GM23338 (cell line): ENCODE measurements at regions not wholly inside any gene's neighbourhood (a gene's known extent, or its start where the extent isn't known, plus 50 kb on each side); places are given as distances from the start of the nearest gene placed in this dataset.

Source experiments
- ATAC-seq: fragments of 200-7000 bp; cut with Tn5 transposase; 3 replicates; pipeline ENCODE4 v1.9.1; 2020
- DNase-seq: peaks from one replicate; pipeline ENCODE4 v3.0.0-alpha.2; 2015; ENCODE audit warnings: low spot score
- H2AFZ ChIP-seq: fragments of 200-600 bp; sonication (generic); 2 replicates; pipeline ENCODE4 v1.8.0; 2016; ENCODE audit warnings: antibody characterized with exemption, mild to moderate bottlenecking, moderate library complexity
- H3F3A ChIP-seq: fragments of 200-600 bp; sonication (generic); replicated peaks from 2 replicates; pipeline ENCODE4 v1.8.0; 2017; ENCODE audit warnings: antibody characterized with exemption, mixed run types, low read depth
- H3K27ac ChIP-seq: fragments of 200-600 bp; sonication (generic); 2 replicates; pipeline ENCODE4 v1.6.1; 2016; ENCODE audit warnings: low read depth
- H3K27me3 ChIP-seq: fragments of 200-600 bp; sonication (generic); 2 replicates; pipeline ENCODE4 v1.8.0; 2016; ENCODE audit warnings: mild to moderate bottlenecking, mixed run types, moderate library complexity; ENCODE audit not compliant: insufficient read depth
- H3K36me3 ChIP-seq: fragments of 200-600 bp; sonication (generic); 2 replicates; pipeline ENCODE4 v1.8.0; 2016; ENCODE audit warnings: mild to moderate bottlenecking; ENCODE audit not compliant: insufficient read depth
- H3K4me1 ChIP-seq: fragments of 200-600 bp; sonication (generic); 2 replicates; pipeline ENCODE4 v1.8.0; 2016; ENCODE audit warnings: mild to moderate bottlenecking, moderate library complexity; ENCODE audit not compliant: insufficient read depth
- H3K4me2 ChIP-seq: fragments of 200-600 bp; sonication (generic); 2 replicates; pipeline ENCODE4 v1.7.1; 2017; ENCODE audit warnings: mixed run types
- H3K4me3 ChIP-seq: fragments of 200-600 bp; sonication (generic); 2 replicates; pipeline ENCODE4 v1.6.1; 2016; ENCODE audit warnings: mixed run types
- H3K79me2 ChIP-seq: fragments of 200-600 bp; sonication (generic); replicated peaks from 2 replicates; pipeline ENCODE4 v1.8.0; 2017; ENCODE audit warnings: mild to moderate bottlenecking; ENCODE audit not compliant: insufficient read depth
- H3K9me2 ChIP-seq: fragments of 200-600 bp; sonication (generic); 2 replicates; pipeline ENCODE4 v1.8.0; 2017; ENCODE audit not compliant: insufficient read depth
- H4K20me1 ChIP-seq: fragments of 200-600 bp; sonication (generic); replicated peaks from 2 replicates; pipeline ENCODE4 v1.8.0; 2017; ENCODE audit warnings: mild to moderate bottlenecking; ENCODE audit not compliant: insufficient read depth
- H3K27ac Mint-ChIP-seq: 2 replicates; pipeline ENCODE4 v1.8.0; 2020; ENCODE audit warnings: inconsistent platforms, mild to moderate bottlenecking, moderate library complexity, mixed read lengths
- H3K27me3 Mint-ChIP-seq: 3 replicates; pipeline ENCODE4 v1.8.0; 2022; ENCODE audit warnings: low read depth, mild to moderate bottlenecking, moderate library complexity, mixed read lengths, inconsistent platforms; ENCODE audit not compliant: insufficient read depth, poor library complexity
- H3K36me3 Mint-ChIP-seq: 3 replicates; pipeline ENCODE4 v1.8.0; 2021; ENCODE audit warnings: low read depth, mild to moderate bottlenecking, inconsistent platforms, moderate library complexity, mixed read lengths
- H3K4me1 Mint-ChIP-seq: 3 replicates; pipeline ENCODE4 v1.8.0; 2020; ENCODE audit warnings: mild to moderate bottlenecking, inconsistent platforms, mixed read lengths
- H3K4me3 Mint-ChIP-seq: 3 replicates; pipeline ENCODE4 v1.8.0; 2021; ENCODE audit warnings: moderate library complexity, mild to moderate bottlenecking, inconsistent platforms, mixed read lengths
- H3K9me3 Mint-ChIP-seq: 3 replicates; pipeline ENCODE4 v1.8.0; 2020; ENCODE audit warnings: moderate library complexity, mild to moderate bottlenecking, inconsistent platforms, mixed read lengths
- CREB1 ChIP-seq: fragments of 250-450 bp; sonication (Bioruptor Pico); IDR thresholded peaks from 2 replicates; pipeline ENCODE4 v1.5.0; 2020; ENCODE audit warnings: low read depth, mild to moderate bottlenecking, moderate library complexity
- CTCF ChIP-seq, 2 experiments: fragments of 200-600 bp in 1 of 2; sonication (generic) in 1 of 2; conservative IDR thresholded peaks; 2 replicates each; pipeline versions ENCODE4 v1.5.1 to v1.6.1; 2016 to 2017; ENCODE audit warnings: antibody characterized with exemption in 2 of 2, low read depth in 2 of 2, mild to moderate bottlenecking in 2 of 2, moderate library complexity in 1 of 2
- ETS1 ChIP-seq: IDR thresholded peaks from 2 replicates; pipeline ENCODE4 v1.6.1; 2016; ENCODE audit warnings: antibody characterized with exemption
- EZH2 ChIP-seq: fragments of 200-600 bp; sonication (generic); IDR thresholded peaks from one replicate; pipeline ENCODE4 v1.8.0; 2017; ENCODE audit warnings: antibody characterized with exemption, mild to moderate bottlenecking, low read depth; ENCODE audit not compliant: unreplicated experiment
- EZH2phosphoT487 ChIP-seq: fragments of 200-600 bp; sonication (generic); IDR thresholded peaks from one replicate; pipeline ENCODE4 v1.8.1; 2018; ENCODE audit warnings: antibody characterized with exemption; ENCODE audit not compliant: unreplicated experiment
- JUNB ChIP-seq: IDR thresholded peaks from one replicate; pipeline ENCODE4 v1.6.1; 2016; ENCODE audit warnings: antibody characterized with exemption; ENCODE audit not compliant: unreplicated experiment
- NANOG ChIP-seq: IDR thresholded peaks from 2 replicates; pipeline ENCODE4 v1.6.1; 2016; ENCODE audit warnings: antibody characterized with exemption, borderline replicate concordance
- POLR2AphosphoS5 ChIP-seq: IDR thresholded peaks from 2 replicates; pipeline ENCODE4 v1.6.1; 2016; ENCODE audit warnings: antibody characterized with exemption, low read depth
- REST ChIP-seq: IDR thresholded peaks from one replicate; pipeline ENCODE4 v1.6.1; 2018; ENCODE audit warnings: antibody characterized with exemption; ENCODE audit not compliant: unreplicated experiment
- ZNF114 ChIP-seq: fragments of 250-450 bp; sonication (Bioruptor Pico); IDR thresholded peaks from 2 replicates; pipeline ENCODE4 v1.5.0; 2020; ENCODE audit warnings: mild to moderate bottlenecking, moderate library complexity
- ZNF331 ChIP-seq: fragments of 250-450 bp; sonication (Bioruptor Pico); IDR thresholded peaks from 2 replicates; pipeline ENCODE4 v1.5.0; 2020; ENCODE audit warnings: low read depth, mild to moderate bottlenecking, moderate library complexity

- ATAC-seq (no peak), DNase-seq (no peak)
- H3K4me1 Mint-ChIP-seq: no peaks in the 10 kb centered on the region; the same call in 1 of the 3 replicates
- H3K36me3 Mint-ChIP-seq: no peaks in the 10 kb centered on the region
- Histone ChIP-seq H3K79me2 (no peaks in the 10 kb centered on the region), H3K4me1 (no peaks in the 10 kb centered on the region), H3K4me3 (no peak overlapping the region), H4K20me1 (no peaks in the 10 kb centered on the region), H3K36me3 (no peaks in the 10 kb centered on the region), H3K27me3 (no peaks in the 10 kb centered on the region), H3F3A (no peaks in the 10 kb centered on the region), H2AFZ (no peak overlapping the region), H3K4me2 (no peak overlapping the region), H3K27ac (no peak overlapping the region), H3K9me2 (no peaks in the 10 kb centered on the region)
- H3K4me3 Mint-ChIP-seq: no peak overlapping the region
- H3K27me3 Mint-ChIP-seq: no peaks in the 10 kb centered on the region
- no peaks in the 10 kb centered on the region for H3K9me3 Mint-ChIP-seq
- H3K27ac Mint-ChIP-seq: no peak overlapping the region
- TF ChIP-seq EZH2: no peak
- no peak for TF ChIP-seq ZNF331
- TF ChIP-seq CREB1 (CRISPR knock-in tag): no peak
- no peak for TF ChIP-seq ZNF114 (CRISPR knock-in tag)
- no peak for TF ChIP-seq REST
- TF ChIP-seq CTCF (conservative IDR thresholded peaks at IDR 0.05; ENCODE audit: low read depth in 2 of 2): no peak
- no peak for TF ChIP-seq NANOG
Observed at GRCh38 chr11:22467248-22467647, 129.1 kb downstream of the SLC17A6 start.

GRCh38 chr11:22466809-22467208 lies 128.6 kb downstream of the SLC17A6 start:
- no peak overlapping the region for H3K27ac Mint-ChIP-seq
- no peaks in the 10 kb centered on the region for H4K20me1 ChIP-seq
- no peak for DNase-seq
- ATAC-seq: no peak
- no peak overlapping the region for H3K4me2 ChIP-seq
- no peaks in the 10 kb centered on the region for H3K9me3 Mint-ChIP-seq
- H3K36me3 Mint-ChIP-seq: no peaks in the 10 kb centered on the region
- no peaks in the 10 kb centered on the region; the same call in 2 of the 3 replicates for H3K4me1 Mint-ChIP-seq
- no peaks in the 10 kb centered on the region for H3K4me1 ChIP-seq
- H3K27me3 ChIP-seq: no peaks in the 10 kb centered on the region
- no peaks in the 10 kb centered on the region for H3F3A ChIP-seq
- H3K36me3 ChIP-seq: no peaks in the 10 kb centered on the region
- no peak overlapping the region for H3K4me3 ChIP-seq
- no peaks in the 10 kb centered on the region for H3K27me3 Mint-ChIP-seq
- H3K27ac ChIP-seq: no peak overlapping the region
- H3K4me3 Mint-ChIP-seq: no peak overlapping the region
- H3K79me2 ChIP-seq: no peaks in the 10 kb centered on the region
- no peak overlapping the region for H2AFZ ChIP-seq
- no peaks in the 10 kb centered on the region for H3K9me2 ChIP-seq
- TF ChIP-seq REST: no peak
- no peak for TF ChIP-seq ETS1
- TF ChIP-seq ZNF114 (CRISPR knock-in tag): no peak
- no peak for TF ChIP-seq NANOG
- no peak for TF ChIP-seq ZNF331
- TF ChIP-seq JUNB: no peak
- TF ChIP-seq POLR2AphosphoS5: no peak
- TF ChIP-seq CREB1 (CRISPR knock-in tag): no peak
- TF ChIP-seq CTCF (conservative IDR thresholded peaks at IDR 0.05; ENCODE audit: low read depth in 2 of 2): no peak
- TF ChIP-seq EZH2phosphoT487: no peak
